SK-N-SH treated with all-trans-retinoic acid at 6 μM for 48 hours (cell line): ENCODE measurements at regions not wholly inside any gene's neighbourhood (a gene's known extent, or its start where the extent isn't known, plus 50 kb on each side); places are given as distances from the start of the nearest gene placed in this dataset.
"Not testable (repeated sequence)": the region's sequence is repeated elsewhere in the genome, so short reads cannot be mapped to it uniquely, and the experiment has no call there.

Experiments
- ATAC-seq: fragments of 200-7000 bp; cut with Tn5 transposase; 3 replicates; pipeline ENCODE4 v1.9.1; 2020; ENCODE audit warnings: mild to moderate bottlenecking, moderate library complexity
- ARNTL ChIP-seq: fragments of 450-650 bp; formaldehyde crosslinking; IDR thresholded peaks from 2 replicates; pipeline ENCODE4 v1.5.0; 2020; ENCODE audit warnings: low read depth, mild to moderate bottlenecking, moderate library complexity, borderline replicate concordance
- BACH2 ChIP-seq: fragments of 250-450 bp; sonication (Bioruptor Pico); IDR thresholded peaks from 2 replicates; pipeline ENCODE4 v1.9.0; 2021; ENCODE audit warnings: mild to moderate bottlenecking, borderline replicate concordance
- GLIS3 ChIP-seq: fragments of 250-450 bp; sonication (Bioruptor Pico); IDR thresholded peaks from 2 replicates; pipeline ENCODE4 v1.5.0; 2020; ENCODE audit warnings: mild to moderate bottlenecking, moderate library complexity
- ISL1 ChIP-seq: fragments of 250-450 bp; sonication (Bioruptor Pico); IDR thresholded peaks from 2 replicates; pipeline ENCODE4 v2.1.2; 2022; ENCODE audit warnings: mild to moderate bottlenecking, moderate library complexity
- OSR1 ChIP-seq: fragments of 250-450 bp; sonication (Bioruptor Pico); IDR thresholded peaks from 2 replicates; pipeline ENCODE4 v1.8.0; 2022; ENCODE audit warnings: moderate library complexity, mild to moderate bottlenecking, inconsistent platforms
- POU6F1 ChIP-seq: fragments of 250-450 bp; sonication (Bioruptor Pico); IDR thresholded peaks from 2 replicates; pipeline ENCODE4 v1.8.0; 2021; ENCODE audit warnings: low read depth, mild to moderate bottlenecking, moderate library complexity, borderline replicate concordance
- PPARA ChIP-seq: fragments of 250-450 bp; sonication (Bioruptor Pico); IDR thresholded peaks from 2 replicates; pipeline ENCODE4 v1.5.0; 2020; ENCODE audit warnings: mild to moderate bottlenecking, borderline replicate concordance
- RARB ChIP-seq: fragments of 250-450 bp; sonication (Bioruptor Pico); IDR thresholded peaks from 2 replicates; pipeline ENCODE4 v1.8.0; 2021; ENCODE audit warnings: mild to moderate bottlenecking, moderate library complexity
- SNAI2 ChIP-seq: fragments of 250-450 bp; sonication (Bioruptor Pico); IDR thresholded peaks from 2 replicates; pipeline ENCODE4 v1.5.0; 2020; ENCODE audit warnings: mild to moderate bottlenecking, moderate library complexity
- TCF4 ChIP-seq: fragments of 250-450 bp; sonication (Bioruptor Pico); IDR thresholded peaks from 2 replicates; pipeline ENCODE4 v1.8.0; 2021; ENCODE audit warnings: mild to moderate bottlenecking, moderate library complexity, borderline replicate concordance
- TOX ChIP-seq: fragments of 250-450 bp; sonication (Bioruptor Pico); IDR thresholded peaks from 2 replicates; pipeline ENCODE4 v1.8.0; 2021; ENCODE audit warnings: mild to moderate bottlenecking, moderate library complexity, borderline replicate concordance
- TSHZ2 ChIP-seq: fragments of 250-450 bp; sonication (Bioruptor Pico); IDR thresholded peaks from 2 replicates; pipeline ENCODE4 v1.5.0; 2020; ENCODE audit warnings: mild to moderate bottlenecking, moderate library complexity
- ZC3H10 ChIP-seq: fragments of 250-450 bp; sonication (Bioruptor Pico); IDR thresholded peaks from 2 replicates; pipeline ENCODE4 v1.5.1; 2021; ENCODE audit warnings: mild to moderate bottlenecking, moderate library complexity
- ZFP3 ChIP-seq: fragments of 250-450 bp; sonication (Bioruptor Pico); IDR thresholded peaks from 2 replicates; pipeline ENCODE4 v1.5.0; 2020; ENCODE audit warnings: mild to moderate bottlenecking, moderate library complexity
- ZFP30 ChIP-seq: fragments of 450-650 bp; formaldehyde crosslinking; IDR thresholded peaks from 2 replicates; pipeline ENCODE4 v1.5.0; 2022; ENCODE audit warnings: mild to moderate bottlenecking, moderate library complexity
- ZNF565 ChIP-seq: fragments of 450-650 bp; formaldehyde crosslinking; conservative IDR thresholded peaks from 2 replicates; pipeline ENCODE4 v1.5.0; 2020; ENCODE audit warnings: low read depth, mild to moderate bottlenecking, moderate library complexity
- ZNF70 ChIP-seq: fragments of 450-650 bp; formaldehyde crosslinking; IDR thresholded peaks from 2 replicates; pipeline ENCODE4 v1.5.0; 2020; ENCODE audit warnings: mild to moderate bottlenecking, moderate library complexity
- ZNF8 ChIP-seq: fragments of 450-650 bp; formaldehyde crosslinking; IDR thresholded peaks from 2 replicates; pipeline ENCODE4 v1.5.0; 2020; ENCODE audit warnings: mild to moderate bottlenecking, moderate library complexity
- TF ChIP-seq, protein P1 (sequence below): fragments of 250-450 bp; sonication (Bioruptor Pico); IDR thresholded peaks from 2 replicates; pipeline ENCODE4 v1.5.1; 2020; ENCODE audit warnings: low read depth, mild to moderate bottlenecking, moderate library complexity
- TF ChIP-seq, protein P2 (sequence below): fragments of 250-450 bp; sonication (Bioruptor Pico); IDR thresholded peaks from 2 replicates; pipeline ENCODE4 v1.5.1; 2021; ENCODE audit warnings: mild to moderate bottlenecking, moderate library complexity

- no peak for ATAC-seq
- TF ChIP-seq ZNF8 (CRISPR knock-in tag), result no peak
- TF ChIP-seq ISL1 (CRISPR knock-in tag), result no peak
- TF ChIP-seq ZFP3, result no peak
- TF ChIP-seq, all 23 proteins: peak for 0
These were observed 378.0 kb upstream of the PODXL start for GRCh38 chr7:131934452-131934851.

DNA sequence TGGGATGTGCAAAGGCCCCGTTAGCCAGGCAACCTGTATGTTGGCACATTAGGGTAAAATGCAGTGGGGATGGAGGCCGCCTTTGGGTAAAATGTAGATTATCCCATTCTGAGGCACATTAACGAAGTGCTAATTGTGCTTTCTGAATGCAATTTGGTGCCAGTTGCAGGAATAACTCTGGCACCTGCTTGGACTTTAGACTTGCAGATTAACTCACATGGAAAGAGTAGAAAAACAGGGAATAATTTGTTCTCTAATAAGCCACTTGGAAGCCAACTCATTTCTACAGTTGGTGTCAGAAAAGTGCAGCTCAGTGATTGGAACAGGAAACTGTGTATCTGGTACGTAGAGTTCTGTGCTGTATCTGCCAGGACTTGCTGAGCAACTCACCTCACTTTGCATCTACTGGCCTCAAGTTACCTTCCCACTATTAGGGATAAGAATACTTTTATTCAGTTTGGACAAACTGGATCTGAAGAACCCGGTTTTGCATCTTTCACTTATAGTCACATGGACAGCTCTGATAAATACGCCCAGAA lies 377.4 kb upstream of the PODXL start:
- no peak for ATAC-seq
- TF ChIP-seq GLIS3 (no peak), TCF4 (no peak), ARNTL (CRISPR knock-in tag) (no peak), ZFP3 (no peak), POU6F1 (CRISPR knock-in tag) (no peak), ZFP30 (CRISPR knock-in tag) (no peak), RARB (CRISPR knock-in tag) (no peak), SNAI2 (CRISPR knock-in tag) (no peak), ZC3H10 (no peak), PPARA (CRISPR knock-in tag) (no peak), ZNF8 (CRISPR knock-in tag) (no peak), ZNF565 (CRISPR knock-in tag) (no peak)
- TF ChIP-seq, protein P1, sequence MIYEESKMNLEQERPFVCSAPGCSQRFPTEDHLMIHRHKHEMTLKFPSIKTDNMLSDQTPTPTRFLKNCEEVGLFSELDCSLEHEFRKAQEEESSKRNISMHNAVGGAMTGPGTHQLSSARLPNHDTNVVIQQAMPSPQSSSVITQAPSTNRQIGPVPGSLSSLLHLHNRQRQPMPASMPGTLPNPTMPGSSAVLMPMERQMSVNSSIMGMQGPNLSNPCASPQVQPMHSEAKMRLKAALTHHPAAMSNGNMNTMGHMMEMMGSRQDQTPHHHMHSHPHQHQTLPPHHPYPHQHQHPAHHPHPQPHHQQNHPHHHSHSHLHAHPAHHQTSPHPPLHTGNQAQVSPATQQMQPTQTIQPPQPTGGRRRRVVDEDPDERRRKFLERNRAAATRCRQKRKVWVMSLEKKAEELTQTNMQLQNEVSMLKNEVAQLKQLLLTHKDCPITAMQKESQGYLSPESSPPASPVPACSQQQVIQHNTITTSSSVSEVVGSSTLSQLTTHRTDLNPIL (CRISPR knock-in tag), result no peak
- TF ChIP-seq, protein P2, sequence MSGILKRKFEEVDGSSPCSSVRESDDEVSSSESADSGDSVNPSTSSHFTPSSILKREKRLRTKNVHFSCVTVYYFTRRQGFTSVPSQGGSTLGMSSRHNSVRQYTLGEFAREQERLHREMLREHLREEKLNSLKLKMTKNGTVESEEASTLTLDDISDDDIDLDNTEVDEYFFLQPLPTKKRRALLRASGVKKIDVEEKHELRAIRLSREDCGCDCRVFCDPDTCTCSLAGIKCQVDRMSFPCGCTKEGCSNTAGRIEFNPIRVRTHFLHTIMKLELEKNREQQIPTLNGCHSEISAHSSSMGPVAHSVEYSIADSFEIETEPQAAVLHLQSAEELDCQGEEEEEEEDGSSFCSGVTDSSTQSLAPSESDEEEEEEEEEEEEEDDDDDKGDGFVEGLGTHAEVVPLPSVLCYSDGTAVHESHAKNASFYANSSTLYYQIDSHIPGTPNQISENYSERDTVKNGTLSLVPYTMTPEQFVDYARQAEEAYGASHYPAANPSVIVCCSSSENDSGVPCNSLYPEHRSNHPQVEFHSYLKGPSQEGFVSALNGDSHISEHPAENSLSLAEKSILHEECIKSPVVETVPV (CRISPR knock-in tag), result no peak

DNA sequence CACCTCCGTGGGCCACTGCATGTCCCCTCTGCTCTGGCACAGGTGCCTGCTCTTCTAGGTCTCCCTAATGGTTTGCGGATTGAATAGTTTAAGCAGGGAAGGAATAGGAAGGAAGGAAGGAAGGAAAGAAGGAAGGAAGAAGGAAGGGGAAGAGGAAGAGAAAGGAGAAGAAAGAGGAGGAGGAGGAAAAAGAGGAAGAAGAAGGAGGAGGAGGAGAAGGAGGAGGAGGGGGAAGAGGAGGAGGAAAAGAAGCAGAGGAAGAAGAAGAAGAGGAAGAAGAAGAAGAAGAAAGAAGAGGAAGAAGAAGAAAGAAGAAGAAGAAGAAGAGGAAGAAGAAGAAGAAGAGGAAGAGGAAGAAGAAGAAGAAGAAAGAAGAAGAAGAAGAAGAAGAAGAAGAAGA lies 376.8 kb upstream of the PODXL start:
- ATAC-seq, result not testable (repeated sequence)

- no peak for ATAC-seq
- no peak for TF ChIP-seq BACH2 (CRISPR knock-in tag)
- TF ChIP-seq ZNF70, result no peak
- TF ChIP-seq TSHZ2, result no peak
- TF ChIP-seq OSR1 (CRISPR knock-in tag), result no peak
- no peak for TF ChIP-seq SNAI2 (CRISPR knock-in tag)
- no peak for TF ChIP-seq ZFP3
- TF ChIP-seq ZNF8 (CRISPR knock-in tag), result no peak
- TF ChIP-seq TCF4, result no peak
- TF ChIP-seq ISL1 (CRISPR knock-in tag), result no peak
- TF ChIP-seq TOX (CRISPR knock-in tag), result no peak
- TF ChIP-seq ARNTL (CRISPR knock-in tag), result no peak
- TF ChIP-seq ZC3H10, result no peak
- TF ChIP-seq, protein P2 (CRISPR knock-in tag), result no peak
- TF ChIP-seq, protein P1 (CRISPR knock-in tag), result no peak
These were observed 375.8 kb upstream of the PODXL start for GRCh38 chr7:131932271-131932670.
